ENCODE measurements at regions not wholly inside any gene's neighbourhood (a gene's known extent, or its start where the extent isn't known, plus 50 kb on each side); places are given as distances from the start of the nearest gene placed in this dataset.
"Not testable (repeated sequence)": the region's sequence is repeated elsewhere in the genome, so short reads cannot be mapped to it uniquely, and the experiment has no call there.

DNA sequence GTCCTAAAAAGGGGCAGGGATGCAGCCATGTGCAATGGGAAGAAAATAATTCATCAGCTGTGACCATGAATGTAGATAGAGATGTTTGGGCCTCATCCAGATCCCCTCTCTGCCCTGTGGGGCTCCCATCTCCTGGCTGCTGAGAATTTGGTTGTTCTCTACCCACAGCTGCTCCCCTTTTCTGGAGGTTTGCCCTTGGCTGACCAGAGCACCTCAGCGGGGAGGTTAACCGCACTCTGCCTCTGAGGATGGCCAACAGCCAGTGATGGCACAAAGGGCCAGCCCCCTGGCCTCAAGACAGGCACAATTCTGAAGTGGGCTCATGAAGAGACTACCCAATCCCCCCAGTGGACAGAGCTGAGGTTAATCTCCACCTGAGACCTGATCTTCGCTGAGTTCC, 61.5 kb upstream of the SERP2 start:
- no peak overlapping the region for H3K4me3 ChIP-seq (ENCODE audit: low read length)
- DNase-seq (ENCODE audit: low read depth), result no peak
- TF ChIP-seq, protein P1, sequence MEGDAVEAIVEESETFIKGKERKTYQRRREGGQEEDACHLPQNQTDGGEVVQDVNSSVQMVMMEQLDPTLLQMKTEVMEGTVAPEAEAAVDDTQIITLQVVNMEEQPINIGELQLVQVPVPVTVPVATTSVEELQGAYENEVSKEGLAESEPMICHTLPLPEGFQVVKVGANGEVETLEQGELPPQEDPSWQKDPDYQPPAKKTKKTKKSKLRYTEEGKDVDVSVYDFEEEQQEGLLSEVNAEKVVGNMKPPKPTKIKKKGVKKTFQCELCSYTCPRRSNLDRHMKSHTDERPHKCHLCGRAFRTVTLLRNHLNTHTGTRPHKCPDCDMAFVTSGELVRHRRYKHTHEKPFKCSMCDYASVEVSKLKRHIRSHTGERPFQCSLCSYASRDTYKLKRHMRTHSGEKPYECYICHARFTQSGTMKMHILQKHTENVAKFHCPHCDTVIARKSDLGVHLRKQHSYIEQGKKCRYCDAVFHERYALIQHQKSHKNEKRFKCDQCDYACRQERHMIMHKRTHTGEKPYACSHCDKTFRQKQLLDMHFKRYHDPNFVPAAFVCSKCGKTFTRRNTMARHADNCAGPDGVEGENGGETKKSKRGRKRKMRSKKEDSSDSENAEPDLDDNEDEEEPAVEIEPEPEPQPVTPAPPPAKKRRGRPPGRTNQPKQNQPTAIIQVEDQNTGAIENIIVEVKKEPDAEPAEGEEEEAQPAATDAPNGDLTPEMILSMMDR (conservative IDR thresholded peaks at IDR 0.05; ENCODE audit: low read length), result no peak

DNA sequence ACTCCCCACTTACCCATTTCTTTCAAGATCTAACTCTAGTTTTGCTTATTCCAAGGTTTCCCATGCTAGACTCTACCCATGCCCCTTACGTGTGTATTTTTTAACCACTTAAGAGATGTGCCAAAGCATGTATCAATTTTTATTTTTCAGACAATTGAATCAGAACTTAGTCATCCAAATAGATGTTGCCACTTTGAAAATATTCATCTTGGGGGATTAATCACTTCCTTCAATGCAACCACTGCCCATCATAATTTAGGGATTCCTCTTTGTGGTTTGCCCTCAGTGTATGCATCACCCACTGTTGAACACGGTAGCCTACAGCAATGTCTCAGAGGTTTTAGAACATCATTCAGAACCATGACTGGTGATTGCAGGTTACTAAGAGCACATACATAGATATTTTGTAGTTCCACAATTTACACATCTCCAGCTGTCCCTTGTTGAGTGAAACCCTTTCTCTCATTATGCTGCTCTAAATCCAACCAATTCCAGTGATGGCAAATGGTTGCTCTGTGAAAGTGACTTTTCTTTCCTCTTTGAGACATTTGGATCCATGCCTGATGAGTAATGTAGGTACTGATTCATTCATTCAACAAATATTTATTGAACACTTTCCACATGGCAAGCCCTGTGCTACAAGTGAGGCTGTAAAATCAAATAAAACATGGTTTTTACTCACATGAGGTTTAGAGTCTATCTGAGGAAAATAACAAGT, 60.6 kb upstream of the SERP2 start:
- H3K4me3 ChIP-seq (ENCODE audit: low read length), result no peak overlapping the region
- peak; percentile 83 for DNase-seq (ENCODE audit: low read depth)
- TF ChIP-seq, protein P1 (conservative IDR thresholded peaks at IDR 0.05; ENCODE audit: low read length), result no peak

DNA sequence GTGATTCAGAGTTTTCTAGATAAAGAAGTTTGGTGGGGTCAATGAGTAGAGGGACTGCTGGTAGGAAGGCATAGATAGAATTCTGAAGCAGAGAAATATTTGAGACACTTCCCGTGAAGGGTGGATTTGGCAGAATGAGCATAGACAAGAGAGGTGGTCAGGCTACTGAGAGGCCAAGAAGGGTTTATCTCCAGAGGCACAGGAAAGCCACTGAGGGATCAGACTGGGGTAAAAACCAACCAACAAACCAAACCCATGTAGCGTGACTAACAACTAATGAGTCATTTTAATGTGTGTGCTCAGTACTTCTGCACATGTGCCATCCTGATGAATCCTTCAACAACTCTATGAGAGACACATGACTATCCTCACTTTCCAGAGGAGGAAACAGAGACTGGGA, 60.0 kb upstream of the SERP2 start:
- H3K4me3 ChIP-seq (ENCODE audit: low read length), result no peak overlapping the region
- DNase-seq (ENCODE audit: low read depth), result peak; percentile 80
- TF ChIP-seq, protein P1 (conservative IDR thresholded peaks at IDR 0.05; ENCODE audit: low read length), result no peak

DNA sequence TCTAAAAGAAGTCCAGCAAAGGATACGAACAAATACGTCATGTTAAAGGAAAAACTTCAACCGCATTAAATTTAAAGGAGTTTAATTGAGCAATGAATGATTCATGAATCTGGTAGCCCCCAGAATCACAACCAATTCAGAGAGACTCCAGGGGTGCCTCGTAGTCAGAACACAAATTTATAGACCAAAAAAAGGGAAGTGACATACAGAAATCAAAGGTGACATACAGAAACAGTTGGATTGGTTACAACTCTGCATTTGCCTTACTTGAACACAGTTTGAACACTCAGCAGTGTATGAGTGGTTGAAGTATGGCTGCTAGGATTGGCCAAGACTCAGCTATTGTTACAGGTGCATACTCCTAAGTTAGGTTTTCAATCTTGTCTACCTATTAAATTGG, 59.5 kb upstream of the SERP2 start:
- not testable (repeated sequence) for H3K4me3 ChIP-seq (ENCODE audit: low read length); DNase-seq (ENCODE audit: low read depth)

DNA sequence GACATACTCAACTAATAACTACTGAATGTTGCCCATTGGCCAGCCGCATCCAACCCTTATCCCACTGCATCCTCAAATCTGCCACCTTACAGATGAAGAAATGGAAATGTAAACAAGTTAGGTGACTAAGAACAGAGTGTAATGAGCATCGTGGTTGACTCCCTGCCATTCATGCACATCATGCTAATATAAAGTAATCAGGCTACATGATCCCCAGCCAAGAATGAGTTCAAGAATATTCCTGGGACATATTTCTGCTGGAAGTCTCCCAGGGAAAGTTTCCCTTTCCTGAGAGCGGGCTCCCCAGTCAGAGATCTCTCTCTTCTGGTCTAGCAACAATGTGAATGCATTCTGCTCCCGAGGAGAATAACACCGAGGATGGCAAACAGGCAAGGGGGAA, 55.9 kb upstream of the SERP2 start:
- H3K4me3 ChIP-seq (ENCODE audit: low read length), result peak overlapping the region; percentile 25
- TF ChIP-seq, protein P1 (conservative IDR thresholded peaks at IDR 0.05; ENCODE audit: low read length), result no peak
- DNase-seq (ENCODE audit: low read depth), result peak; percentile 71

DNA sequence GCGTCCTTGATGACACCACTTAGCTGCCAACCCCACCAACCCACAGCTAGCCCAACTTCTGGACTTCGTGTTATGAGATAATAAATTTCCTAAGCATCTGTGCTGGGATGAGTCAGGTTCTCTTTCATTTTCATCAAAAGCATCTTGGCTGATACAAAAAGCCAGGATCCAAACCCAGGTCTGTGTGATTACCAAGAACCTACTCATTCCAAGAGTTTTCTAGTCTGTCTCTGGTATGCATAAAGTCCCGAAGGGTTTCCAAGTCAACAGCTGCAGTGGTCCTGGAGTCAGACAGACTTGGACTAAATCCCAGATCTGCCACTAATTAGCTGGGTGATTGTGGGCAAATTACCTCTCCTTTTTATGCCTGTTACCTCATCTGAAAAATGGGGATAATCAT, 55.5 kb upstream of the SERP2 start:
- TF ChIP-seq, protein P1 (conservative IDR thresholded peaks at IDR 0.05; ENCODE audit: low read length), result no peak
- peak; percentile 86 for DNase-seq (ENCODE audit: low read depth)
- peak overlapping the region; percentile 25 for H3K4me3 ChIP-seq (ENCODE audit: low read length)

DNA sequence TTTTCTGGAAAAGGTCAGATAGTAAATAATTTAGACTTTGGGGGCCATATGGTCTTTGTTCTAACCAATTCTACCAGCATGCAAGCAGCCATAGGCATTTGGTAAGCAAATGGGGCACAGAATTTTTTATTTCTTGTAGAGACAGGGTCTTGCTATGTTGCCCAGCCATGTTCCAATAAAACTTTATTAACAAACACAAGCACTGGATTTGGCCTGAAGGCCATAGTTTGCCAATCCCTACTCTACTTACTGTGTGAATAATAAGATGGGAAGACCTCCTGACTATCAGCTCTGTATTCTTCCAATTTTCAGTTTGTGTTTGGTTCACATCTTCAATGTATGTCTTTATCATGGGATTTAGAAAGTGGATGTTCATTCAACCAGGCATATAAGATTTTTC, 53.0 kb upstream of the SERP2 start:
- H3K4me3 ChIP-seq (ENCODE audit: low read length), result no peak overlapping the region
- no peak for DNase-seq (ENCODE audit: low read depth)
- TF ChIP-seq, protein P1 (conservative IDR thresholded peaks at IDR 0.05; ENCODE audit: low read length), result no peak

Data from AG10803 (cell line).